Fibroblast of the aortic adventitia (primary cell): ENCODE measurements at regions not wholly inside any gene's neighbourhood (a gene's known extent, or its start where the extent isn't known, plus 50 kb on each side); places are given as distances from the start of the nearest gene placed in this dataset.

Experiments used
- DNase-seq: peaks from one replicate; pipeline ENCODE4 v3.0.0-alpha.2; 2010; ENCODE audit warnings: low read depth
- H3K4me3 ChIP-seq: 2 replicates; pipeline ENCODE4 v1.5.1; 2011; ENCODE audit warnings: low read depth, mild to moderate bottlenecking, control low read depth, low read length, moderate library complexity
- TF ChIP-seq, protein P1 (sequence below): IDR thresholded peaks from 2 replicates; pipeline ENCODE4 v1.5.1; 2011; ENCODE audit warnings: mild to moderate bottlenecking, low read length, control low read depth, inconsistent platforms; ENCODE audit not compliant: insufficient read depth

DNA sequence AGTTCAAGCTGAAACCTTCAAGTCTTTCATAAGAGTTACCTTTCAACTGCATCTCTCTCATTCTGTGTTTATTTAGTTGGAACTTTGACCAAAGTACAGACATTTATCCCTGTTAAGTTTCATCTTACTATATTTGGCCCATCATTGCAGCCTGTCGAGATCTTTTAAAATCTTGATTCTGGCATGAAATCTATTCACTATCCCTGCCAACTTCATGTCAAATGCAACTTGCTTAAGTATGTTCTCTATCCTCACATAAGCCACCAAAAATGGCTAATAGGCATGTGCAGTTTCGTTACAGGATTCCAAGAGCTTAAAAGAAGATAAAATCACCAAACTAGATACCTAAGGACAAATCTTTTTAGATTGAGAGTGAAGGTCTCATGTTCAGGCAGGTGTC, 117.5 kb upstream of the KCNQ5 start:
- TF ChIP-seq, protein P1, sequence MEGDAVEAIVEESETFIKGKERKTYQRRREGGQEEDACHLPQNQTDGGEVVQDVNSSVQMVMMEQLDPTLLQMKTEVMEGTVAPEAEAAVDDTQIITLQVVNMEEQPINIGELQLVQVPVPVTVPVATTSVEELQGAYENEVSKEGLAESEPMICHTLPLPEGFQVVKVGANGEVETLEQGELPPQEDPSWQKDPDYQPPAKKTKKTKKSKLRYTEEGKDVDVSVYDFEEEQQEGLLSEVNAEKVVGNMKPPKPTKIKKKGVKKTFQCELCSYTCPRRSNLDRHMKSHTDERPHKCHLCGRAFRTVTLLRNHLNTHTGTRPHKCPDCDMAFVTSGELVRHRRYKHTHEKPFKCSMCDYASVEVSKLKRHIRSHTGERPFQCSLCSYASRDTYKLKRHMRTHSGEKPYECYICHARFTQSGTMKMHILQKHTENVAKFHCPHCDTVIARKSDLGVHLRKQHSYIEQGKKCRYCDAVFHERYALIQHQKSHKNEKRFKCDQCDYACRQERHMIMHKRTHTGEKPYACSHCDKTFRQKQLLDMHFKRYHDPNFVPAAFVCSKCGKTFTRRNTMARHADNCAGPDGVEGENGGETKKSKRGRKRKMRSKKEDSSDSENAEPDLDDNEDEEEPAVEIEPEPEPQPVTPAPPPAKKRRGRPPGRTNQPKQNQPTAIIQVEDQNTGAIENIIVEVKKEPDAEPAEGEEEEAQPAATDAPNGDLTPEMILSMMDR, result no peak
- peak; percentile 4 for DNase-seq
- H3K4me3 ChIP-seq, result no peak overlapping the region

DNA sequence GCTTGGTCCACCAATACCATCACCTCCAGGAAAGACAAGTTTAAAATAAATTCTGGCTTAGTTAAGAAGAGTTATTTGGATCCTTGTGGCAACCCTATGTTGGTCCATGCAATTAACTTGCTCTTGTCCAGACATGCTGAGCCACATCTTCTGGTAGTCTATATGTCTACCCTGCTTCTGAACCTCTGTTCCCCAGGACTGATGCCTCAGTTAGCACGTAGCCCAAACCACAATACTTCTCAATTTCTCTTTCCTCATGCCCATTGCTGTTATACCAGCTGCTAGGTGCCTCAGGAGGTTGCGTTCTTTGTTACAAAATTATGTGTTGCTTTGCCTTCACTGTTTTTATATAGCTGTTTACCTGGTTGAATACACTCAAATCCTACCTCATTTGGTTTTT, 116.4 kb upstream of the KCNQ5 start:
- DNase-seq, result no peak
- H3K4me3 ChIP-seq, result no peak overlapping the region
- TF ChIP-seq, protein P1, result no peak

DNA sequence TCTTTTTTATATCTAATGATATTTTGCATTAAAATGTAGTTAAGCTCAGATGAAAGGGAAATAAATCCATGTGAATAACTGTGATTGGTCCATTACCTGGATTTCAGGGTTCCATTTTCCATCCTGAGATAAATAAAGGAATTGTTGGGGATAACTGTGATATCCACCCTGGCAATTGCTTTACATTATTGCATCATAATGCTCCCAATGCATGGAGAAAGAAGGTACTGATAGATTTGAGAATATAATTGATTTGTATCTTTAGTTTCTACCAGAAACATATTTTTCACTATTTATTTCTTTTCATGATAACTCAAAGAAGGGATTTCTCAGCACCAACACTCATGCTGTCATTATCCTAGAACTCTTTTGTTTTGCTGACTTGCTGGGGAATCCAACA, 102.0 kb upstream of the KCNQ5 start:
- H3K4me3 ChIP-seq, result no peak overlapping the region
- TF ChIP-seq, protein P1, result no peak
- no peak for DNase-seq

DNA sequence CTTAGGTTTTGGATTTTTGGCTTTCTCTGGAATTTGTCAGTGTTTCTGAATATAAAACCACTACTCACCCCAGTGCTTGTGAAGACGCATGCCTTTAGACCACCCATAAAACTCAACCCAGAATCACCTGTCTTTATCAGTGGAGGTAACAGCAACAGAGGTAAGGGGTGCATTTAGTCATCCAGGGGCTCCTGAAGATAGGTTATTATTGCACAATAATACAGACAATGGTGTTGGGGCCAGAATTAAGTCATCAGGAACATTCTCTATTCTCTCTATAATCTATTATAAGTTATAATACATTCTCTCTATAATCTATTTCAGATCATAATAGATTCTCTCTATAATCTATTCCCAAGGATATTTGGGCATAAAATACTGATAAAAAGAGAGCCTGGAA, 100.2 kb upstream of the KCNQ5 start:
- DNase-seq, result no peak
- TF ChIP-seq, protein P1, result no peak
- H3K4me3 ChIP-seq, result no peak overlapping the region

DNA sequence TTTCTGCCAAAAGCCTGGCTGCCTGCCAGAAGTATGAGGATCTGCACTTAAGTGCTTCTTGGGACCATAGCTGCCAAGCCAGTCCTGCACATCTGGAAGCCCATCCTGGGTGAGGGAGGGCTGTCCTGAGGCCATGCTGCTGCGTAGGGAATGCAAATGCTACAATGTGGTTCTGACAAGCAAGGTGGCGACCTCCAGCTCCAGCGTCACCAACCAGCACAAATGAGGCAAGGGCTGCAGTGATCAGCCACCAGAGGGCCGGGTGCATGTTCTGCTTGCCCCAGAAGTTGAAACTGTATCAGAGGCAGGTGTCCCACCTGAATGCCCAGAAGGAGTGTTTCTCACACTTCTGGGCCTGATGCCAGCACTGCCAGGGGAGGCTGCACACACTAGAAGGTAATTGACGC, 99.1 kb upstream of the KCNQ5 start:
- TF ChIP-seq, protein P1, result no peak
- H3K4me3 ChIP-seq, result no peak overlapping the region
- no peak for DNase-seq

DNA sequence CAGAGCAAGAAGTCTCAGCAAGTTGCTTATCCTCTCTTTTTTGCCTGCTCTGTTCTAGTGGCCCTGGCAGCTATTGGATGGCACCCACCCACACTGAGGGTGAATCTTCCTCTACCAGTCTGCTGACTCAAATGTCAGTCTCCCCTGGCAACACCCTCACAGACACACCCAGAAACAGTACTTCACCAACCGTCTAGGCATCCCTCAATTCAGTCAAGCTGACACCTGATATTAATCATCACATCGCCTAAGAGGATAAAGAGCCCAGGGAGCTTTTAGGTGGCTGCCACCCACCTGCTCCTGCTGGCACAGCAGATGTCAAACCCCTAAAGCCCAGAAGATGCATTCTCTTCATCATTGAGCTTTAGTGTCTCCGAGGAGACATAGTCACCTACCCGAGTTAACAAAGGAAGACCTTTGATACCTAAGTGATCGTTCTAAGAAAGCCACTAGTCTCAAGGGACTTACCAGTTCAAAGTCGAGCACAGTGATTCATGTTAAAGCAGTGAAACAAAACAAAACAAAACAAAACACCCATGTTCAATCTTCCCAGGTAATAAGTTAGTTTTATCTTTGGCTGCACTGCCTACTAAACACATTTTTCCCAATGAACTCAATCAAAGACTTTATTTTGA, 97.7 kb upstream of the KCNQ5 start:
- TF ChIP-seq, protein P1, result no peak
- H3K4me3 ChIP-seq, result no peak overlapping the region
- no peak for DNase-seq
